Erythroblast (primary cell): ENCODE measurements at regions not wholly inside any gene's neighbourhood (a gene's known extent, or its start where the extent isn't known, plus 50 kb on each side); places are given as distances from the start of the nearest gene placed in this dataset.

ENCODE experiments used
- DNase-seq, 2 experiments: peaks; one replicate each; lab custom pipeline; 2025; lab: John Stamatoyannopoulos, UW
- GATA1 ChIP-seq: IDR thresholded peaks from 2 replicates; pipeline ENCODE4 v1.6.1; 2011; ENCODE audit warnings: low read depth, mild to moderate bottlenecking, control low read depth, low read length, moderate library complexity
- POLR2A ChIP-seq: IDR thresholded peaks from 2 replicates; pipeline ENCODE4 v1.6.1; 2011; ENCODE audit warnings: mild to moderate bottlenecking, low read length

DNA sequence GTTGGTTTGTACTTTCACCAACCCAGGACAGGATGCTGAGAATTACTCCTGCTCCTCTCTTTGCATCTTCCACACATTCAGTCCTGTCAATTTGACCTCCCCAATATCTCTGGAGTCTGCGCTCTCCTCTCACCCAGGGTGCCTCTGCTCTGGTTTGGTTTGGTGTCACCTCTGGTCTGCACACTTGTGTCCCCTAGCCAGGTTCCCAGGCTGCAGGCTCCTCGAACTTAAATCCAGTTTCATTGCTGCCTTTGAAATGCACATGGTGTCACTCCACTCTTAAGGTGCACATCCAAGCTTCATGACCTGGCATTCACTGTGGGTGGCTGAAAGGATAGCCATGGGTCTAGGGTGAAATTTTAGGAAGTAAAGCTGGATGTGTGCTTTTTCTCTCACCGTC, 271.6 kb downstream of the RPS24 start:
- TF ChIP-seq POLR2A (no peak), GATA1 (no peak)
- no peak for DNase-seq

DNA sequence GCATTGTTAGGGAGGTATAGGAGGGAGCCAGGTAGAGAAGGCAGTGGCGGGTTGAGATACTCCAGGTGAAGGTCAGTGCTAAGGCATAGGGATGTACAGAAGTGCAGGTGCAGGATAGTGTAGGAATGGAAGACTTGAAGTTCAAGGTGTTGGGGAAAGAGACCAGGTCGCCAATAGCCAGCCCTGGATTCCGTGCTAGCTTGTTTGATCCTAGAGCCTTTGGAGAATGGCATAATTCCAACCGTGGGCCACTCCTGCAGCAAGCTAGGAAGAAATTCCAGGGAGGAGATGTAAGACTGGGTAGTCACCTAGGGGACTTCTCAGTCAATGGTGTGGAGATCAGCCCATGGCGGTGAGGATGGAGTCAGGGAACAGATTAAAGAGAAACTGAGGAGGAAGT, 272.7 kb downstream of the RPS24 start:
- TF ChIP-seq POLR2A = no peak
- no peak for TF ChIP-seq GATA1
- no peak for DNase-seq

DNA sequence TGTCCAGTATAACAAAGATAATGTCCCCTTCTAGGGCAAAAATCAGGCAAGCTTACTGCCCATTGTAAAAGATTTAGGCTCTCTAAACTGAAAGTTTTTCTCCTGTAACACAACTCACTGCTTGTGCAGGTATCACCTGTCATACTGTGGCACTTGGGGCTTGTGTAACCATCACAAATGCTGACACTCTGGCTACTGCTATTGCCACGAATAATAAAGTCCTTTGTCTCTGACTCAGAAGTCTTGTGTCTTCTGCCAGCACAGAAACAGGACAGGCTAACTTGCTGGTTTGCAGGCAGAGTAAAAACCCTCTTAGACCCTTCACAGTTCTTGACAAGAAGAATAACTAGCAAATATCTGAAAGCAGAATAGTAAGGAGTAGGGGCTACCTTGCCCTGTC, 273.9 kb downstream of the RPS24 start:
- DNase-seq = no peak
- TF ChIP-seq POLR2A (no peak), GATA1 (no peak)

DNA sequence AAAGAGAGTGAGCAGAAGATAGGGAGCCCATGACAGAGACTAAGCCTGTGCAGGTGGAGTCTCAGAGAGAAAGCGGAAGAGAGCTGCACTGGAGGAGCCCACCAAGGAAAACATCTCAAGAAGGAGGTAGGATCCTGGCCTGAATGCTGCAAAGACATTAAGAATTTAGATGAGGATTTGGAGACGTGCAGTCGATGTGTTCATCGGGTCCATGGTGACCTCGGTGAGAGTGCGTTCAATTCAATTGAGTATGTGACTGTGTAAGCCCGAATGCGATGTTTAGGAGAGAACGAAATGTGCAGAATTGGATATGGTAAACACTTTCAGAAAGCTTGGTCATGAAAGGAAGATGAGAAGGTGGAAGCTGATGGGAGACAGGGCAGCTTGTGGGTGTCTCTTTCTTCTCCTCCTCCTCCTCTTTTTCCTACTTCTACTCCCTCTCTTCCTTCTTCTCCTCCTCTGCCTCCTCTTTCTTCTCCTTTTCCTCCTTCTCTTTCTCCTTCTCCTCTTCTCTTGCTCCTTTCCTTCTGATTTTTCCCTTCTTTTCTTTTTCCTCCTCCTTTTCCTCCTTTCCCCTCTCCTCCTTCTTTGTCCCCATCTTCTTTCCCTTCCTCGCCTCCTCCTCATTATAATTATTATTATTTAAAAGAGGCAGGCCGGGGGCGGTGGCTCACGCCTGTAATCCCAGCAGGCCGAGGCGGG, 276.0 kb downstream of the RPS24 start:
- no peak for DNase-seq
- no peak for TF ChIP-seq POLR2A
- no peak for TF ChIP-seq GATA1

DNA sequence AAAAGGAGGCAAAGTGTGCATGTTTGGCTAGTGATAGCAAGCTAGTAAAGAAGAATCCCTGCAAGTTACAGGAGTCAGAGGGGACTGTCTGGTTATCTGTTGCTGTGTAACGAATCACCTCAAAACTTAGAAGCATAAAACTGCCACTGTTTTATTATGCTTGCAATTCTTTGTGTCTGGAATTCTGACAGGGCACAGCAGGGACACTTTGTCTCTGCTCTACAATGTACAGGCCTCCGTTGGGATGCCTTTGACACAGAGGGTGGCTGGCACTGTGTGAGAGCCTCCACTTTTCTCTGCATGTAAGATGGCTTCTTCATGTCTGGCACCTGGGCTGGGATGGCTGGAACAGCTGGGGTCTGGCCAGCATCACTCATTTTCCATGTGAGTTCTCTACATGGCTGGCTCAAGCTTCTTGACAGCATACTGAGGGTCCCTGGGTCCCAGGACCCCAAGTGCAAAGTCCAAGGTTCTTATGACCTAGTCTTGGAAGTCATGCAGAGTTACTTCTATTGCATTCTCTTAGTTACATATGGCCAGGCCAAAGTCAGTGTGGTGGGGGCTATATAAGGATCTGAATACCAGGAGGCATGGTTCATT, 276.9 kb downstream of the RPS24 start:
- no peak for DNase-seq
- TF ChIP-seq POLR2A (no peak), GATA1 (no peak)

DNA sequence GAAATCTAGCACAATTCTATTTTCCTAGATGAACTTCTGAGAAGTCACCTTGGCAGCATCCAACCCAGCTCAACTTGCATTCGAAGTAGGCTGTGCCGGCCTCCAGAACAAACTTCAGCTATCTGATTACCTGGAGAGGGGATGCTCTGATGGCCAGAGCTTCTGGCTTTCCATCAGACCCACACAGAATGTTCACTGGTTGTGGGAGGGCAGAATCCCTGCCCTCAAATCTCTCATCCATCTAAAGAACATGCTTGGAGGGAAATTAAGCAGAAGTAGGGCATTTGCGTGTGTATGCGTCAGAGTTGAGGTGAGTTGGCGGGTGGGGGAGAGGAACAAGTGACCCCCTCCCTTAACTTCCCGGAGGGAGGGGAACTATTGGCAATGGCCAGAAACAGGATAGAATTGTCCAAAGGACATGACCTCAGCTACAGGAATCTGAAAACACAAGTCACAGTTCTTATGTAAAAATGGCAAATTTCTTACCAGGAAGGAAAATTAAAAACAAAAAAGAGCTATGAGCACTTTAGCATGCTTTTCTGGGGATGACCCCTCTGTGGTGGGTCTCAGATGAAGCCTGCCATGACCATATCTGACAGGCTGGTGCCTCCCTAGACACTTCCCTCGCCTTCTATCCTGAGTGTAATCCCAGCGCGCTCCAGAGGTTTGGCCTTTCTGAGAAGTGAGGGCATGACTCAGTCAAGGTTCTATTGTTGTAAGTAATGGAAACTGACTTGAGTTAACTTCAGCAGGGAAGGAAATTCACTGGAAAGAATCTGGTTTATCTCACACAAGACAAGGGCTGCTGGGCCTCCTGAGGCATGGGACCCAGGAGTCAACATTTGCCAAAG, 278.8 kb downstream of the RPS24 start:
- TF ChIP-seq POLR2A (no peak), GATA1 (no peak)
- DNase-seq = no peak

DNA sequence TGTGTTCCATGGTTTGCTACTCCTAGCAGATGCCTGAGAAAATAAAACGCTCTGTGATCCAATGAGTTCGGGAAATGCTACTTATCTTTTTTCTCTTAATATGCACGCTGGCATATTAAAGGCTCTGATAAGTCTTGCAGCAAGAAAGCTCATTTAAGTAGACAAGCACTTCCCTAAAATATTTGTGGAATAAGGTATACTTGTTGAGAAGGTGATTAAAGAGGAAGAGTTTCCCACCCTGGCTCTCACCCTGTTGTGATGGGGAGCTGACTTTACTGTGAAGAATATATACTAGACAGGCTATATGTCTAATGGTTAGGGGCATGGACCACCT, 279.4 kb downstream of the RPS24 start:
- no peak for DNase-seq
- TF ChIP-seq GATA1 = no peak
- TF ChIP-seq POLR2A = no peak

DNA sequence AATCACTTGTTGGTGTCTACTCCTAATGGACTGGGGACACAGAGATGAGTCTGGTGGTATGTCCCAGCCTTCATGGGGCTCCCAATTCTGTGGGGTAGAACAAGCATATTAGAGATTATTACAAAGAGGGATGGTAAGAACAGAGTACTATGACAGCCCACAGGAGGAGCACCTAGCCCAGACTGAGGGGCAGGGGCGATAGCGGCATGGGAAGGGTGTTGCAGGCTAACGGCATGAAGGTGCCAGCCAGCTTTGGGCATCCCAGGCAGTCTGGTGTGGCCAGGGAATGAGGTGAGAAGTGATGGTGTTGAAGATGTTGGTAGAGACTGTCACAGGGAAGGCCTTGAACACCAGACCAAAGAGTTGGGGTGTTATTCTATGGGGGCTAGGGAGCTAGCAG, 280.0 kb downstream of the RPS24 start:
- no peak for DNase-seq
- TF ChIP-seq POLR2A = no peak
- no peak for TF ChIP-seq GATA1

DNA sequence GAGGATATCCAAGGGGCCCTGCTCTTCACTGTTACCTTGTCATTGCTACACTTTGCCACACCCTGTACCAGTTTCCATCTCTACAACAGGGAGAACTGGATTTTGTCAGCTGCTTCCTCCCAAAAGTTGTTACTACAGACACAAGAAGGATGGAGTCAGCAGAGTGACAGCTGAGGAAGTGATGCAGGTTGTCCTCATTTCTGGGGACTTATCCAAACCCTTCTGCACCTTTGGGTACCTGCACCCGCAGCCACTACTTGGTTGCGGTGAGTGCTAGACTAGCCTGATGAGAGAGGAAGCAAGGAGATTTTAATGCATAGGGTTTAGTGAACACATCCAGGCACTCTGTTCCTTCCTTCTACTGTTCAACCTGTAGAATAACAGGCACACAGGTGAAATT, 281.0 kb downstream of the RPS24 start:
- no peak for DNase-seq
- no peak for TF ChIP-seq POLR2A
- no peak for TF ChIP-seq GATA1

DNA sequence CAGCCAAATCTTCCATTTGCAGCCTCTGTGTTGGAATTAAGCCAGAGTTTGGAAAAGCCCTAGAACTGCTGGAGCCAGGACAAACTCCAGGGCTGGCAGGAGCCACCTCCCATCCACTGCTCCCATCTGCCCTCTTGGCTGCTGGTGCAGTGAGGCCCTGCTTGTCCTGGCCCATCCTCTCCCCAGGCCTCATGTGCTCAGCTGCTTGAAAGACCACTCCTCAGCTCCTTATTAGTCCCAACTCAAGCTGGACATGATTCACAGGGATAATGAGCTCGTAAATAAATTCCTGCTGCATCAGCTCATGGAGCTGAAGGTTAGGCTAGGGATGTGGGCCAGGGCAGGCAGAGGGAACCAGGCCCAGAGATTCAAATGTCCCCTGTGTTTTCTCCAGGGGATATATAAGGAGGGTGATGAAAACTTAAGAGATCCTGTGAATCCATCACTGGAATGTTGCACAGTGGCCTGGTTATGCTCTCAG, 282.8 kb downstream of the RPS24 start:
- no peak for TF ChIP-seq GATA1
- no peak for TF ChIP-seq POLR2A
- DNase-seq = no peak

DNA sequence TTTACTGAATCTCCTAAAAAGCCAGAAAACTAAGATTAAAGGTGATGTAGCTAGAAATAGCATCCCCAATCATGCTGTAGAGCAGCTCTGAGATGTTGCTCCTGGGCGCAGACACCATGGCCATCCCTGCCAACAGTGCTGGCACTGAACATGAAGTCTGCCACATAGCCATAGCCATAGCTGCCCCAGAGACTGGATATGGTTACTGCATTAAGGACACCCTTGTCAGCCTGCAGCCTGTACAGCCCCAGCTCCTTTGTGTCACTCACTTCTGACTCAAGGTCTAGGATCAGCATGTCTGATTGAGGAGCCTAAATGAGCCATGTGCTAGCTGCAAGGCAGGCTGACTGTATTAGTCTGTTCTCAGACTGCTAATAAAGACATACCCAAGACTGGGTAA, 284.6 kb downstream of the RPS24 start:
- TF ChIP-seq GATA1 (no peak), POLR2A (no peak)
- no peak for DNase-seq

DNA sequence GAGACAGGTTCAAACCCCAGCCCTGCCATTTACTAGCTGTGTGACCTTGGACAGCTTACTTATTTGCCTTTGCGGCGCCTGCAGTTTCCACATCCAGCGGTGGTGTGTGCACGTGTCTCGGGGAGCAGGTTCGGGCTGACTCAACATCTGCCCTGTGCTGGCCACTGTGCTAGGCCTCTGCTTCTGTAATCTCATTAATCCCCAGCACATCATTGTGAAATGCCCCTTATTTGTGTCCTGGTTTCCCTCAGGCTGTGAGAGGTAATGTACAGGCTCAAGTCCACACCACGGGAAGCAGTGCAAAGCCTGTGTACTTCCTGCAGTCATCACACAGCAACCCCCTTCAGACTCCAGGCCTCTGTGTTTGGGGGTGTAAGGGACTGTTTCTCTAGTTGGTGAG, 285.7 kb downstream of the RPS24 start:
- TF ChIP-seq GATA1 (no peak), POLR2A (no peak)
- no peak for DNase-seq

DNA sequence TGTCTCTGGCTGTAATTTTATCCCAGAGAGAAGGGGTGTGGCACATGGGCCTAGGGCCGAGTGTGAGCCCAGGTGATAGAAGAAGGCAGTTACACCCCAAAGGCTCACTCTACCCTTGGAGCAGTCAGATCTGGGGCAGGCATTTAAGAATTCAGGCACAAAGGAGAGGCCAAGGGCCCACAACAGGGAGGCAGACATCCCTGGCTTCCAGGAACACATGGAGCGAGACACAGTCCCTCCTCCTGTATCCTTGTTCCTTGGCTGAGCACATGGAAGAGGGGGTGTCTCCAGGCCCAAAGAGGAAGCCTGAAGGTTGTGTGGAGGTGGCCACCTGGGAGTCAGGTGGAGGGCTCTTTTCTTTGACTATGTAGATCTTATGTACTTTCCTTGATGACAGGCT, 286.2 kb downstream of the RPS24 start:
- no peak for TF ChIP-seq POLR2A
- TF ChIP-seq GATA1 = no peak
- DNase-seq = no peak

DNA sequence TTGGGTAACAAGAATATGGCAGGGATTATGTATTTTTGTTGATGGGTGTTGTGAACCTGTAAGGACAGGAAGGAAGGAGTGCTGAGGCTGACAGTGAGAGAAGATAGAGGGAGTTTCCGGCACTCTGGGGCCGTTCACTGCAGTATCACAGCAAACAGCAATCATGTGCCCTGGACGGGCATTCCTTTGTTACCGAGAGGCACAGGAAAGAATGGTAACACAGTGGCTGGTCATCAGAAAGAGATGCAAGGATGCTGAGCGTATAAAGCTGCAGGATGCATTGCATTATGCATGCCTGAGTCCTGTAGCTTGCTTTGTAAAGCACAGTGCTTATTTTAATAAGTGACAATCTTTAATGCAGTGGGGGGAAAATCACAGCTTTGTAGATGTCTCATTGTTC, 286.8 kb downstream of the RPS24 start:
- TF ChIP-seq GATA1 = no peak
- TF ChIP-seq POLR2A = no peak
- DNase-seq = no peak
